ENCODE measurements at regions not wholly inside any gene's neighbourhood (a gene's known extent, or its start where the extent isn't known, plus 50 kb on each side); places are given as distances from the start of the nearest gene placed in this dataset.
"Not testable (repeated sequence)": the region's sequence is repeated elsewhere in the genome, so short reads cannot be mapped to it uniquely, and the experiment has no call there.

- FAIRE-seq: no peak
- DNase-seq (ENCODE audit: insufficient read length, low spot score): no peak
Observed at GRCh38 chr3:163735394-163735793, 1342.9 kb downstream of the SI start.

GRCh38 chr3:163730684-163731083 is 1347.6 kb downstream of the SI start:
- no peak for FAIRE-seq
- DNase-seq (ENCODE audit: insufficient read length, low spot score): no peak

- FAIRE-seq (no peak), DNase-seq (ENCODE audit: insufficient read length, low spot score) (no peak)
Observed at GRCh38 chr3:163726125-163726524, 1352.2 kb downstream of the SI start.

- DNase-seq (ENCODE audit: insufficient read length, low spot score): no peak
- FAIRE-seq: no peak
Observed at GRCh38 chr3:163722405-163722804, 1355.9 kb downstream of the SI start.

- FAIRE-seq: no peak
- no peak for DNase-seq (ENCODE audit: insufficient read length, low spot score)
Observed at GRCh38 chr3:163721596-163721995, 1356.7 kb downstream of the SI start.

GRCh38 chr3:163717377-163717776 is 1360.9 kb downstream of the SI start:
- FAIRE-seq (no peak), DNase-seq (ENCODE audit: insufficient read length, low spot score) (no peak)

- DNase-seq (ENCODE audit: insufficient read length, low spot score) (no peak), FAIRE-seq (no peak)
Observed at GRCh38 chr3:163708428-163708827, 1369.9 kb downstream of the SI start.

- DNase-seq (ENCODE audit: insufficient read length, low spot score): no peak
- FAIRE-seq: no peak
Observed at GRCh38 chr3:163707659-163708058, 1370.6 kb downstream of the SI start.

- not testable (repeated sequence) for FAIRE-seq; DNase-seq (ENCODE audit: insufficient read length, low spot score)
Observed at GRCh38 chr3:163698221-163698620, 1380.1 kb downstream of the SI start.

GRCh38 chr3:163692494-163692893 is 1385.8 kb downstream of the SI start:
- DNase-seq (ENCODE audit: insufficient read length, low spot score) (no peak), FAIRE-seq (no peak)

GRCh38 chr3:163684651-163685050 is 1393.6 kb downstream of the SI start:
- no peak for FAIRE-seq
- DNase-seq (ENCODE audit: insufficient read length, low spot score): no peak

- no peak for FAIRE-seq
- no peak for DNase-seq (ENCODE audit: insufficient read length, low spot score)
Observed at GRCh38 chr3:163672954-163673353, 1405.3 kb downstream of the SI start.

GRCh38 chr3:163671201-163671600 is 1407.1 kb downstream of the SI start:
- FAIRE-seq (no peak), DNase-seq (ENCODE audit: insufficient read length, low spot score) (no peak)

GRCh38 chr3:163664466-163664865 is 1413.8 kb downstream of the SI start:
- no peak for DNase-seq (ENCODE audit: insufficient read length, low spot score)
- no peak for FAIRE-seq

GRCh38 chr3:163657088-163657487 is 1421.2 kb downstream of the SI start:
- DNase-seq (ENCODE audit: insufficient read length, low spot score) (no peak), FAIRE-seq (no peak)

GRCh38 chr3:163655021-163655420 is 1423.3 kb downstream of the SI start:
- FAIRE-seq: no peak
- DNase-seq (ENCODE audit: insufficient read length, low spot score): no peak

- DNase-seq (ENCODE audit: insufficient read length, low spot score): no peak
- FAIRE-seq: no peak
Observed at GRCh38 chr3:163644172-163644571, 1434.1 kb downstream of the SI start.

GRCh38 chr3:163632722-163633121 is 1445.6 kb downstream of the SI start:
- no peak for FAIRE-seq
- no peak for DNase-seq (ENCODE audit: insufficient read length, low spot score)

- FAIRE-seq (no peak), DNase-seq (ENCODE audit: insufficient read length, low spot score) (no peak)
Observed at GRCh38 chr3:163626753-163627152, 1451.5 kb downstream of the SI start.

- DNase-seq (ENCODE audit: insufficient read length, low spot score): no peak
- FAIRE-seq: no peak
Observed at GRCh38 chr3:163622384-163622783, 1455.9 kb downstream of the SI start.

GRCh38 chr3:163614886-163615285 is 1463.4 kb downstream of the SI start:
- no peak for DNase-seq (ENCODE audit: insufficient read length, low spot score)
- FAIRE-seq: no peak

GRCh38 chr3:163605915-163606314 is 1472.4 kb downstream of the SI start:
- no peak for DNase-seq (ENCODE audit: insufficient read length, low spot score)
- no peak for FAIRE-seq

- DNase-seq (ENCODE audit: insufficient read length, low spot score) (no peak), FAIRE-seq (no peak)
Observed at GRCh38 chr3:163601426-163601825, 1476.9 kb downstream of the SI start.

- no peak for DNase-seq (ENCODE audit: insufficient read length, low spot score)
- no peak for FAIRE-seq
Observed at GRCh38 chr3:163587342-163587741, 1491.0 kb downstream of the SI start.
